ENCODE measurements at regions not wholly inside any gene's neighbourhood (a gene's known extent, or its start where the extent isn't known, plus 50 kb on each side); places are given as distances from the start of the nearest gene placed in this dataset.

GRCh38 chr14:85332401-85332800, 197.5 kb upstream of the FLRT2 start:
- Mint-ChIP-seq H3K4me3 (no peak overlapping the region), H3K9me3 (no peaks in the 10 kb centered on the region), H3K36me3 (no peaks in the 10 kb centered on the region), H3K27ac (no peak overlapping the region), H3K4me1 (no peaks in the 10 kb centered on the region), H3K27me3 (ENCODE audit: low read depth) (peaks cover 11% of the 10 kb centered on the region)
- ATAC-seq = no peak
- ChIA-PET CTCF (no interaction called here), POLR2A (no interaction called here)
- DNase-seq (ENCODE audit: low spot score) = no peak
- TF ChIP-seq IRF2 (CRISPR knock-in tag; IDR thresholded peaks at IDR 0.05; ENCODE audit: borderline replicate concordance, low read depth) = no peak
- TF ChIP-seq ZNF138 (CRISPR knock-in tag; conservative IDR thresholded peaks at IDR 0.05) = no peak
- TF ChIP-seq ZNF532 (CRISPR knock-in tag; IDR thresholded peaks at IDR 0.05; ENCODE audit: borderline replicate concordance) = no peak
- no peak for TF ChIP-seq E2F1 (CRISPR knock-in tag; IDR thresholded peaks at IDR 0.05)
- TF ChIP-seq CDX4 (CRISPR knock-in tag; IDR thresholded peaks at IDR 0.05; ENCODE audit: borderline replicate concordance) = no peak
- TF ChIP-seq PRDM15 (CRISPR knock-in tag; IDR thresholded peaks at IDR 0.05) = no peak
- TF ChIP-seq IRF1 (CRISPR knock-in tag; IDR thresholded peaks at IDR 0.05) = no peak
- TF ChIP-seq ZNF423 (CRISPR knock-in tag; IDR thresholded peaks at IDR 0.05) = no peak
- TF ChIP-seq TP53 (CRISPR knock-in tag; IDR thresholded peaks at IDR 0.05) = no peak
- no peak for TF ChIP-seq ESRRA (CRISPR knock-in tag; IDR thresholded peaks at IDR 0.05; ENCODE audit: borderline replicate concordance)
- no peak for TF ChIP-seq NFE2L1 (CRISPR knock-in tag; IDR thresholded peaks at IDR 0.05)
- no peak for TF ChIP-seq ZNF317 (CRISPR knock-in tag; IDR thresholded peaks at IDR 0.05; ENCODE audit: borderline replicate concordance, low read depth)
- TF ChIP-seq CREB1 (CRISPR knock-in tag; IDR thresholded peaks at IDR 0.05) = no peak
- no peak for TF ChIP-seq ZNF512 (CRISPR knock-in tag; IDR thresholded peaks at IDR 0.05; ENCODE audit: borderline replicate concordance)
- TF ChIP-seq RELA (CRISPR knock-in tag; IDR thresholded peaks at IDR 0.05; ENCODE audit: borderline replicate concordance) = no peak
- TF ChIP-seq TEAD1 (CRISPR knock-in tag; IDR thresholded peaks at IDR 0.05) = no peak
- TF ChIP-seq SP1 (CRISPR knock-in tag; conservative IDR thresholded peaks at IDR 0.05) = no peak

All from WTC11 (cell line).